HG02852 (cell line): ENCODE measurements at regions not wholly inside any gene's neighbourhood (a gene's known extent, or its start where the extent isn't known, plus 50 kb on each side); places are given as distances from the start of the nearest gene placed in this dataset.
"Not testable (repeated sequence)": the region's sequence is repeated elsewhere in the genome, so short reads cannot be mapped to it uniquely, and the experiment has no call there.

Experiments used
- ATAC-seq: cut with Tn5 transposase; IDR thresholded peaks from one replicate; pipeline ENCODE4 v1.9.1; 2021; ENCODE audit warnings: mild to moderate bottlenecking, moderate library complexity; ENCODE audit not compliant: unreplicated experiment

- no peak for ATAC-seq
These were observed 114.8 kb upstream of the MIR17HG start for GRCh38 chr13:91232716-91233115.

DNA sequence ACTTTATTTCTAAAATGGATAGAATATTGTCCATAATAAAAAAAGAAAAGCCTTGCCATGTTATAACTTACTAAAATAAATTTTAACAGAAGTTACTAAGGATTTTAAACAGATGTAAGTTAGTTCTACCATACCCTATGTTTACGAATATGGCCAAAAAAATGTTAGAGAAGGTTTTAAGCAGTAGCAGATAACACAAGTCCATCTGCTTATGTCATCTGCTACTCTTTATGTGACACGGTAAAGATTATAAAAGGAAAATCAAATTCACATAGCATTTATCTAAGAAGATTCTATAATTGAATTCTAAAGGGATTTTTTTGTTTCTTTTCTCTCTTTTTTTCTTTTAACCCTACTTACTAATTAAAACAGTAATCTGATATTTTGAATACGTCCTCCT lies 114.2 kb upstream of the MIR17HG start:
- no peak for ATAC-seq

- ATAC-seq = no peak
These were observed 111.3 kb upstream of the MIR17HG start for GRCh38 chr13:91236182-91236581.

- no peak for ATAC-seq
These were observed 110.6 kb upstream of the MIR17HG start for GRCh38 chr13:91236921-91237320.

DNA sequence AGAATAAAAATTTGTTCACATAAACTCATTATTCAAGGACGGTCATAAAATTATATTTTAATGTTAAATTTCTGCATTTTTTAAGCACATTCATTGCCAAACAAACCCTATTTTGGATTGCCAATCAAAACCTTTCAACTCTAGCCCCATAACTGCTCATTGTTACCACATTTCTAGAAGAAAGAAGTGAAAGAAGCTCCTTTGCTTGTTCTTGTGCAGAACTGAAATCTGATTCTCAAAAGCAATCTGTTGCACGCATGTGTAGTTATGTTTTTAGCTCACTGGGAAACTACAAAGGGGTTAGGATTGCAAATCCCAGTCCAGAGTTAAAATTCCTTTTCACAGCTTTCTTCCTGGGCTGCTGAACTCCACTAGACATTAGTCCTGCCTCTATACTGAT lies 109.5 kb upstream of the MIR17HG start:
- no peak for ATAC-seq

DNA sequence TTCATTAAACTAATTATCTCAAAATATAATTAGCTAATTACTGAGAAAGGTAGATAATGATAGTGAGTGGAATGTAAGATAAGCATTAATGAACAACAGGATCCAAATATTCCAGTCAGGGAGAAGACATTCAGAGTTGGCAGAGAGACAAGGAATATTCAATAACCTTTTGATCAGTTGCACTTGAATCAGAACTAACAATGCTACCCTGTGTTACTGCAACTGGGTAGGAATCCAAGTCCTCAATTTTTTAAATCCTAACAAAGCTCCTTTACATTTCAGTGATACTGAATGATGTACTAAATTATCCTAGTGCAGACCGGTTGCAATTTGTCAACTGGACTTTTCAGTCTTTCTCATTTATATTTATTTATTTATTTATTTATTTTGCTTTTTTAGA lies 107.1 kb upstream of the MIR17HG start:
- ATAC-seq = no peak

DNA sequence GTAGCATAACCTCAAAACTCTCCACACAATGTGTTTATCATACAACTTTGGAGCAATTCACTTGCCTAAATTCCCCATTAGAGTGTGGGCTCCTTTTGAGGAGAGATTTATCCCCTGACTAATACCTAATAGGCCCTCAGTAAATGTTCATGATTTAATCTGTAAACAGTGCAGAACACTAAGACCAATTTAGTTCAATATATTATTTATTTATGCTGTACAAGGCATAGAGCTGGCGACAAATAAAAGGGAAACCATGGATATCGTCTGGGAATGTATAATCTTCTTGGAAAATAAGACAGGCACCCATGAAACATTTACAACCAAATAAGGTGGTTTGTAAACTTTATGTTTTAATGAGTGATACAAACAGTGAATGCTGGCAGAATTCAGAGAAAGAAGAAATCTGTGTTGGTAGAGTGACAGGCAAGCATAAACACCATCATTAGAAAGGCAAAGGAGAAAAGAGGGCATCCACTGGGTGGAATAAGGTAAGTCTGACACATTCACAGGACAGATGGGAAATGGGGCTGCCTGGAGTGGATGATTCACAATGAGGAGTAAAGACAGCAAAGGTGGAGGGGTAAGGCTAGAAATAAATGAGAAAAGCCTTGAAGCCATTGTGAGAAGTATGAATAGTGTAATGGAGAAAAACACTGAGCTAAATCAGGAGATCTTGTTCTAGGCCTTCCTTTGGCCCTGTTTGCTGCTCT lies 106.1 kb upstream of the MIR17HG start:
- ATAC-seq = no peak

DNA sequence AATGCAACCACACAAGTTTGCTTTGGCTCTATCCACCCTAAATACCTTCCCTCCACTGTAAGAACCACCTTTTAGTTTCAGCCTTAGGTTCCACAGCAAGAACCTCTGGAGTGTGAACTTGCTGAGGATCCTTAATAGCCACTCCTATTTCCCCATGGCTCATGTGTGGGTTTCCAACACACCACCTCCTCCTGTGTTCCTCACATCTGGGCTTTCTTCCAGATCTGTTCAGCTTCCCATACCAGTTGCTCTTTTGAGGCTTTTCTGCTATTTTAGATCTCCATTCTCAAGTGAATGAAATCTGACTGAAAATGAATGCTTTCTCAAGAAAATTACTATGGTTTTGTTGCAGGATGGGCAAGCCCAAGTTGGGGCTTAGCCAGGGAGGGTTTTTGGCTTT lies 104.8 kb upstream of the MIR17HG start:
- no peak for ATAC-seq

DNA sequence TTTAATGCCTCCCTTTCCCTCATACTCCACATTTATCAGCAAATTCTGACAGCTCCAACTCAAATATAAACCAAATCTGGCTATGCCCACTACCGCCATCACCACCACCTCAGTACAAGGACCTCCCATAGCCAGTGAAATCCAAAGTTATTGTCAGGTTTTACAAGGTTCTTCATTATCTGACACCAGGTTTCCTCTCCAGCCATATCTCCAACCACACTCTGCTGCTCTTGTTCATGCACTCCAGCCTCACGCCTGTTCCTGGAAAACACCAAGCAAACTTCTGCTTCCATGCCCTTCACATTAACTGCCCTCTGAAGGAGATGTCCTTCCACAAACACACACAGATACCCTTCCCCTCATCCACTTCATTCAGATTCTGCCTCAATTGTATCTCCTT lies 102.2 kb upstream of the MIR17HG start:
- no peak for ATAC-seq

- no peak for ATAC-seq
These were observed 99.7 kb upstream of the MIR17HG start for GRCh38 chr13:91247768-91248167.

DNA sequence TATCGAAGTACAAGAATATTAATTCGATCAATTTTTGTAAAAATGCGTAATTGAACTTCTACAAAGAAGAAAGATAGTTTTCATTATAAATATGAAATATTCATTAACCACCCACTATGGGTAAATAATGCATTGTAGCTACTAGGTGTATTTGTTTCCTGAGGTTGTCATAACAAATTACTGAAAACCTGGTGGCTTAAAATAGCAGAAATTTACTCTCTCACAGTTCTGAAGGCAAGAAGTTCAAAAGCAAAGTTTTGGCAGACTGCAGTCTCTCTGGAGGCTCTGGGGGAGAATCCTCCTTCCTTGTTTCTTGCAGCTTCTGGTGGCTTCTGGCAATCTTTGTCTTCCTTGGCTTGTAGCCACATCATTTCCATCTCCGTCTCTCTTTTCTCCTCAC lies 99.2 kb upstream of the MIR17HG start:
- ATAC-seq = no peak

DNA sequence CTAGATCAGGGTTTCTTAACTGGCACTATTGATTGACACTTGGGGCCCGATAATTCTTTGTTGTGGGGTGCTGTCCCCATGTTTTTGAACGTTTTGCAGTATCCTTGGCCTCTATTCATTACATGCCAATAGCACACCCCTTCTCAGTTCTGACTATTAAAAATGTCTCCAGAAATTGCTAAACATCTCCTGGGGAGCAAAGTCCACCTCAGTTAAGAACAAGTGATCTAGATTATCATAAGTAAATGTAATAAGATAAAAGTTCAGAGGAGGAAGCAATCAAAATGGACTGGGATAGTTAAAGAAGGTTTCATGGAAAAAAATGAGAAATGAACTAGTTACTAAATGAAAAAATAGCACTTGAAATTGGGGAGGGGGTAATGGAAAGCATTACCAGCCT lies 98.1 kb upstream of the MIR17HG start:
- no peak for ATAC-seq

DNA sequence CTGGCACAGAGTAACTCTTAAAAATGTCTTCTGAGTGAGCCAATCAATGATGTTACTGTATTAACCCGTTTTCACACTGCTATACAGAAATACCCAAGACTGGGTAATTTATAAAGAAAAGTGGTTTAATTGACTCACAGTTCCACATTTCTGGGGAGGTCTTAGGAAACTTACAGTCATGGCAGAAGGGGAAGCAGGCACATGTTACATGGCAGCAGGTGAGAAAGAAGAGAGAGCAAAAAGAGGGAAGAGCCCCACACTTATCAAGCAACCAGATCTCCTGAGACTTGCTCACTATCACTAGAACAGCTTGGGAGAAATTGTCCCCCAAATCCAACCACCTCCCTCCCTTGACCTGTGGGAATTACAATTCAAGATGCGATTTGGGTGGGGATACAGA lies 97.6 kb upstream of the MIR17HG start:
- ATAC-seq = no peak

DNA sequence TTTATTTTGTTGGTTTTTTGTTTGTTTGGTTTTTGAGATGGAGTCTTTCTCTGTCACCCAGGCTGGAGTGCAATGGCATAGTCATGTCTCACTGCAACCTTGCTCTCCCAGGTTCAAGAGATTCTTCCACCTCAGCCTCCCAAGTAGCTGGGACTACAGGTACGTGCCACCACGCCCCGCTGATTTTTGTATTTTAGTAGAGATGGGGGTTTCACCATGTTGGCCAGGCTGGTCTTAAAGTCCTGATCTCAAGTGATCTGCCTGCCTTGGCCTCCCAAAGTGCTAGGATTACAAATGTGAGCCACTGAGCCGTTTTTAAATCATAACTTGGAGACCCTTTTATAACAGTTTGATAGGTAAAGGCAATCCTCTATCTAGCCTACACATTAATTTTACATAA lies 95.9 kb upstream of the MIR17HG start:
- ATAC-seq = not testable (repeated sequence)

- no peak for ATAC-seq
These were observed 83.0 kb upstream of the MIR17HG start for GRCh38 chr13:91264484-91264883.

DNA sequence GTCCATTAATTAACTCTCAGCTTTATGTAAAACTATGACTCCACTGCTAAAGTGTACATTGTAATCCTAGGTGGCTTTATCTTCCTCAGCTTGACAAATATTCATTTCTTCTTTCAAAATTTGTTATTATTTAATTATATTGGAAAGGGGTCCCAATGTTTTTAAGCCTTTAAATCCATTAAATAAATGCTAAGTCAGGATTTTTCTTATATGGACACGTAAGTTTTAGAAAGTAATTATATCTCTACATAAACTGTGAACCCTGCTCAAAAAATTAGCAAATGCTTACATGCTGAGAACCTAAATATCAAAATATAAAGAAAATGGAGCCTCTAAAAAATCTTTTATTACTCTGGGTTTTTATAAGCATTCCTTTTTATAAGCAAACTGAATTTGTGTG lies 78.2 kb upstream of the MIR17HG start:
- ATAC-seq = no peak

GRCh38 chr13:91270031-91270430 lies 77.5 kb upstream of the MIR17HG start:
- ATAC-seq = no peak

DNA sequence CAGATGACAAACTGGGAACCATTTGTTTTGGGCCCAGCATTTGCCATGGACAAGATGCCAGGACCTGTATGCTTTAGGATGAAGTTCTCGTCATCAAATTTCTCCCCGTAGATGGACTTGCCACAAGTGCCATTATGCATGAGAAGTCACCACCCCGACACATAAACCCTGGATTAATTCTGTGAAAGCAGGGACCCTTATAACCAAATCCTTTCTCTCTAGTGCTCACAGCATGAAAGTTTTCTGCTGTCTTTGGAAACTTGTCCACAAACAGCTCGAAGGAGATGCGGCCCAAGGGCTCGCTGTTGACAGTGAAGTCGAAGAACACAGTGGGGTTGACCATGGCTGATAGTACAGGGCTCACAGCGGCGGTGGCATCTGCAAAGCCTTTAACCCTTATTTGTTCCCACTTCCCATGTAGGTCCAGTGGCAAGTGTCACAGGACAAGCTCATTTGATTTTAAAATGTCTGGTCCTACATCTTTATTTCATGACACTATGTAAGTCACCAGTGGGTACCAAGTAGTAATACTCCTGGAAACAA lies 75.2 kb upstream of the MIR17HG start:
- ATAC-seq = no peak

- no peak for ATAC-seq
These were observed 73.8 kb upstream of the MIR17HG start for GRCh38 chr13:91273675-91274074.

DNA sequence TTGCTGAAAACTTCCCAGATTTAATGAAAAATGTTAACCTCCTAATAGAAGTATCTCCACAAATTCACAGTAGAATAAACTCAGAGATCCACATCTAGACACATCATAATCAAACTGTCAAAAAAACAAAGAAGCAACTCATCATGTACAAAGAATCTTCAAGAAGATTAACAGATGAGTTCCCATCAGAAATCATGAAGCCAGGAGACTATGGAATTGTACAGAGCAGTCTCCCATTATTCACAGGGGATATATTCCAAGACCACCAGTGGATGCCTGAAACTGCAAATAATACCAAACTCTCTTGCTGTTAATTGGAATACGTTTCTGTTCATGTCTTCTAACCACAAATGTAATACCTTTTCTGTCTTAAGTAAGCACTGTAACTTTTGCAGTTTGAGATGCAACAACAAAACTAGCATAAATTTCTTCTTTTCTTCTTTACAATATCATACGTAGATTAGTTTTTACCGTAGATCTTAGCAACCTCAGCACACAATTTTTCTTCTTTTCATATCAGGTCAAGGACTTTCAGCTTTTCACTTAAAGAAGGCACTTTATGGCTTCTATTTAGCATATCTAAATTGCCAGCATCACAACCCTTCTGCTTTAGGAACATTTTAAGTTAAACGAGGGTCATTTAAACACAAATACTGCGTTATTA lies 70.3 kb upstream of the MIR17HG start:
- no peak for ATAC-seq

DNA sequence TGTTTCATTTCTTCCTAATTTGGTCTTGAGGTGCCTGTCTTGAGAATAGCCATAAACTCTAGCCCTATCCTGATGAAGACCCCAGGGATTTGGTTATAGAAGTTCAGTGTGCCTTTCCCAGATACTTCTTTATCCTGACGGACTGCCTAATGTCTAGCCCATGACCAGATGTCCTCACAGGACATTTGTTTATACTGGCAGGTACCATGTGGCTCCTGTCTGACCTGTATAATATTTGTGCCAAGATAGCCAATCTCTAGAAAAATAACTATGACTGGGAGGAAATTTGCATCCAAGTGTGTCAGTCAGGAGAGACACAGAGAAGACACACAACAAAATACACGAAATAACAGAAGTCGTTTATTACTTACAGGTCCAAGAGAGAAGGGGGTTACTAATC lies 69.2 kb upstream of the MIR17HG start:
- ATAC-seq = no peak

DNA sequence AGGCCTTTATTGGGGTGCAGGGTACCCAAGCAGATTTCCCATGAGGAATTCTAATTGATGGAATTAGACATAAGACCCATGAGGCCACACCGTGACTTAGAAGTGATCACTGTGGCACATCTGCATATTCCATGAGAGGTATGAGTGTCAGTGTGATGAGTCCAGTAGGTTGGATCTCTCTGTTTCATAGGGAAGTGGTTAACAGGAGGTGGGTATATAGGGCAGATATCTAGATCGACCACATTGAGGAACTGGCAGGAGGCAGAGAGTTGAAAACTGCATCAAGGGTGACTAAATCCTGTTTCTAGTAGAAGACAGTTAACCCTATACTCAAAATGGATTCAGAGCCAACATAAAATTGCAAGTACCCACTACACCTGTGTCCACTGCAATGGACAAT lies 68.6 kb upstream of the MIR17HG start:
- no peak for ATAC-seq

- no peak for ATAC-seq
These were observed 66.7 kb upstream of the MIR17HG start for GRCh38 chr13:91280801-91281200.
